ENCODE measurements at regions not wholly inside any gene's neighbourhood (a gene's known extent, or its start where the extent isn't known, plus 50 kb on each side); places are given as distances from the start of the nearest gene placed in this dataset.
"Not testable (repeated sequence)": the region's sequence is repeated elsewhere in the genome, so short reads cannot be mapped to it uniquely, and the experiment has no call there.

DNA sequence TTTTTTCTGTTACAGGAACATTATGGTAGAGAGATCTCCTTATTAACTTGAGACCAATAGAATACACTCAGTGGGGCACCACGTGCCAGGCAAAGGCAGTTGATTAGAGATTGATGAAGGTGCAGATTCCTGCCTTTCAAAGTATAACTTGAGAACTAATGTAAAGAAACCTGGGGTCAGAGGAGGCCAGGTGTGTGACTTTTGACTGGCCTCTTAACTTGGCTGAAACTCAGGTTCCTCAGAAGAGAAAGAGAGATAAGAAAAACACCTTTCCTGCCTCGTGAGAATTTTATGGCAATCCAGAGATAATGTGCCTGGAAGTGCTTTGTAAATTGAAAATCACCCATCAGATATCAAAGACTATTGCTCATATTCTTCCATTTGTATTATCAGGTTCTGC is 110.7 kb upstream of the GZMB start:
- no peak for DNase-seq (ENCODE audit: low read depth)

GRCh38 chr14:24741871-24742270 is 107.9 kb upstream of the GZMB start:
- peak; percentile 23 for DNase-seq (ENCODE audit: low read depth)

GRCh38 chr14:24735984-24736630 is 102.1 kb upstream of the GZMB start:
- DNase-seq (ENCODE audit: low read depth): no peak

GRCh38 chr14:24734917-24735500 is 101.0 kb upstream of the GZMB start:
- peak; percentile 31 for DNase-seq (ENCODE audit: low read depth)

- no peak for DNase-seq (ENCODE audit: low read depth)
Measured at GRCh38 chr14:24726480-24726879, 92.5 kb upstream of the GZMB start.

DNA sequence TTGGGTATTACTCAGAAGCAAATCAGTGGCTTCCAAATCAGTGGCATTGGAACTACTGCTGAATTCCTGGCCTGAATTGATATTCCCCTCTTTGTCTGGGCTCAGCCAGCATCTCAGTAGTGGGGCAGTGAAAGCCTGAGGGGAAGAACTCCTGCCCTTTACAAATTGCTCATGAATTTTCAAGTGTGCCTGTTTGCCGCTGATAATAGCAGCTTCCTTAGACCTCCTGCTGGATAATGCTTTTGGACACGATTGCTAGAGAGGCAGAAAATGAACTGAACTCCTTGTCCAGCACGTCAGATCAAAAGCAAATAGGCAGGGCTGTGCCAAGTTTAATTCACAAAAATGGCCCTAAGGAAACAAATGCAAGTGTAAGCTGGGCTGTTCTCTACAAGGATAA is 91.3 kb upstream of the GZMB start:
- no peak for DNase-seq (ENCODE audit: low read depth)

GRCh38 chr14:24721775-24722174 is 87.8 kb upstream of the GZMB start:
- no peak for DNase-seq (ENCODE audit: low read depth)

DNA sequence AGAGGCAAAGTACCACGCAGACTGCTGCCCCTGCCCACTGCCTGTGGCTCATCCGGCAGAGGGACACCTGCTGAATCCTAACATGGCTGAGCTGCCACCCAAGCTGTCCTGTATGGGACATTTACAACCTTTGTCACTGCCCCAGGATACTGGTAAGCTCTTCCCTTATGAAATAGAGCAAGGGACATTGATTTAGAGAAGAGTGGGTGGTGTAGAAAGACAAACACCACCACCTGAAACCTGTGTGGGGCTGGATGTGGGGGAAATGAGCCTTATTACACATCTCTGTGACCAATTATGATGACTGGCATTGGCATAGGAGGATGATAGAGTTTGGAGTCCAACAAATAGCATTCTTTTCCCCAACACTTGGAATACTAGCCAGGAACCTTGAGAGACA is 81.2 kb upstream of the GZMB start:
- no peak for DNase-seq (ENCODE audit: low read depth)

- no peak for DNase-seq (ENCODE audit: low read depth)
Measured at GRCh38 chr14:24713404-24713803, 79.4 kb upstream of the GZMB start.

DNA sequence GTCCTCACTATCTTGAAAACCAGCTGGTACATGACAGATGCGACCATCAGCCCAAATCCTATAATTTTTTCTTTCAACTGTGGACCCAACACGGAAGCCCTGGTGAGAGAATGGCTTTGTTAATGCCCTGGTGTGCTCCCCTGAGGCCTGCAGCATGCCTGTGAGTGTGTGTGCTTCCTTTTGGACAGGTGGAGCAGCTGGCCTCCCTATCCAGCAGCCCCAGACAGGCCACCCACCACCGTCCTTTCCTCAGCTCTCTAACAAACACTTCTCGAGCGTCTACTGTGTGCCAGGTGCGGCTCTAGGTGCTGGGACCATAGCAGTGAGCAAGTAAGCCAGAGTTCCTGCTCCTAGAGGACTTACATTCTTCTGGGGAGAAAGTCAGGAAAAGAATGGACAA is 78.9 kb upstream of the GZMB start:
- no peak for DNase-seq (ENCODE audit: low read depth)

GRCh38 chr14:24712374-24712773 is 78.4 kb upstream of the GZMB start:
- no peak for DNase-seq (ENCODE audit: low read depth)

- DNase-seq (ENCODE audit: low read depth): peak; percentile 54
Measured at GRCh38 chr14:24710403-24711112, 76.6 kb upstream of the GZMB start.

GRCh38 chr14:24708684-24709083 is 74.7 kb upstream of the GZMB start:
- no peak for DNase-seq (ENCODE audit: low read depth)

- DNase-seq (ENCODE audit: low read depth): no peak
Measured at GRCh38 chr14:24706351-24706750, 72.4 kb upstream of the GZMB start.

DNA sequence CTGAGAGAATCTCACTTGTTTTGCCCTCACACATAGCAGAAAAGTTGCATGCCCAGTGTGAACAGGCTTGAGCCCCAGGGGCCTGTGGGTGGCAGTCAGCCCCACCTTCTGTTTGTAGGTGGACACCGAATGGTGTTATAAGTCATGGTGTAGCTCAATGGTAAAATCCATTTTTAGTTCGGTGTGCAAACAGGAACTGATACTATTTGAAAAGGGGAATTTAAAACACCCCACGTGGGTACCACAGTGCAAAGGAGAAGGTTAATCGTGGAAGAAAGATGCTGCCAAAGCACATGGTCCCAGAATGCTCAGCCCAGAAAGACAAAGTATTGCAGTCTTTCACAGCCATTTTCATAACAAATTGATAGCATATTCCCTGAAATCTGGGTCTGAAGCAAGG is 71.8 kb upstream of the GZMB start:
- no peak for DNase-seq (ENCODE audit: low read depth)

DNA sequence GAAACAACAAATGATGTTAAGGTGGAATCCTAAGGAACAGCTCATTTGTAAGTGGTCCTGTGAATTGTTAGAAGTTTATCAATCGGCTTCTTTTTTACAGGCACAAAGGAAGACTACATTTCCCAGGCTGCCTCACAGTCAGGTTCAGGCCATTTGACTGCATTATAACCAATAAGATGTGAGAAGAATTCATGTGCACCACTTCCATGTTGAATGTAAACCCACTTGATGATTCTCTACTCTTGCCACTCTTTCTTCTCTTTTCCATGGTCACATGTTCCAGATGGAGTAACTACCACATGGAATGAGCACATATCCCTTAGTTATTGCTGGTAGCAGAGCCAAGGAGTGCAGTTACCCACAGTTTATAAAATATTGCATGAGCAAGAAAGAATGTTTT is 67.1 kb upstream of the GZMB start:
- no peak for DNase-seq (ENCODE audit: low read depth)

- no peak for DNase-seq (ENCODE audit: low read depth)
Measured at GRCh38 chr14:24700511-24700910, 66.5 kb upstream of the GZMB start.

DNA sequence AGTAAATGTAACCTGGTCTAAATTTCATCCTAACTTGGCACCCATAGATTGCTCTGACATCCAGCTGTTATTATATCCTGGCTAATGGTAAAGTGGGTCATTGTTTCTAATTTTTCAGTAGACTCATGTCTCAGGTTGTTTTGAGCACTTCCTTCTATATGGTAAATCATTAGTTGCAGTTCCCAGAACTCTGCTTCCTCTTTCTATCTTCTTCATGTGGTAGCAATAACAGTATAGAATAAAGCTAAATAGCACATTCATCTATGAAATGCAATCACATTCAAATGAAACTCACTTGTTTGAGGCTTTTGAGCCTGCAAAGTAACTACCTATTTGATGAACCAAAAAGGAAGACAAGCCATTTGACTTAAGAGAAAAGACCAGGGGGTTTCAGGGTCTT is 65.1 kb upstream of the GZMB start:
- no peak for DNase-seq (ENCODE audit: low read depth)

DNA sequence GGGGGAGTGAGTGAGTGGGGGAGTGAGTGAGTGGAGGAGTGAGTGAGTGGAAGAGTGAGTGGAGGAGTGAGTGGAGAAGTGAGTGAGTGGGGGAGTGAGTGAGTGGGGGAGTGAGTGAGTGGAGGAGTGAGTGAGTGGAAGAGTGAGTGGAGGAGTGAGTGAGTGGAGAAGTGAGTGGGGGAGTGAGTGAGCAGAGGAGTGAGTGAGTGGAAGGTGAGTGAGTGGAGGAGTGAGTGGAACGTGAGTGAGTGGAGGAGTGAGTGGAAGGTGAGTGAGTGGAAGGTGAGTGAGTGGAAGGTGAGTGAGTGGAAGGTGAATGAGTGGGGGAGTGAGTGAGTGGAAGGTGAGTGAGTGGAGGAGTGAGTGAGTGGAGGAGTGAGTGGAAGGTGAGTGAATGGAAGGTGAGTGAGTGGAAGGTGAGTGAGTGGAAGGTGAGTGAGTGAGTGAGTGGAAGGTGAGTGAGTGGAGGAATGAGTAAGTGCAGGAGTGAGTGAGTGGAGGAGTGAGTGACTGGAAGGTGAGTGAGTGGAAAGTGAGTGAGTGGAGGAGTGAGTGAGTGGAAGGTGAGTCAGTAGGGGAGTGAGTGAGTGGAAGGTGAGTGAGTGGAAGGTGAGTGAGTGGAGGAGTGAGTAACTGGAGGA is 62.4 kb upstream of the GZMB start:
- DNase-seq (ENCODE audit: low read depth): not testable (repeated sequence)

DNA sequence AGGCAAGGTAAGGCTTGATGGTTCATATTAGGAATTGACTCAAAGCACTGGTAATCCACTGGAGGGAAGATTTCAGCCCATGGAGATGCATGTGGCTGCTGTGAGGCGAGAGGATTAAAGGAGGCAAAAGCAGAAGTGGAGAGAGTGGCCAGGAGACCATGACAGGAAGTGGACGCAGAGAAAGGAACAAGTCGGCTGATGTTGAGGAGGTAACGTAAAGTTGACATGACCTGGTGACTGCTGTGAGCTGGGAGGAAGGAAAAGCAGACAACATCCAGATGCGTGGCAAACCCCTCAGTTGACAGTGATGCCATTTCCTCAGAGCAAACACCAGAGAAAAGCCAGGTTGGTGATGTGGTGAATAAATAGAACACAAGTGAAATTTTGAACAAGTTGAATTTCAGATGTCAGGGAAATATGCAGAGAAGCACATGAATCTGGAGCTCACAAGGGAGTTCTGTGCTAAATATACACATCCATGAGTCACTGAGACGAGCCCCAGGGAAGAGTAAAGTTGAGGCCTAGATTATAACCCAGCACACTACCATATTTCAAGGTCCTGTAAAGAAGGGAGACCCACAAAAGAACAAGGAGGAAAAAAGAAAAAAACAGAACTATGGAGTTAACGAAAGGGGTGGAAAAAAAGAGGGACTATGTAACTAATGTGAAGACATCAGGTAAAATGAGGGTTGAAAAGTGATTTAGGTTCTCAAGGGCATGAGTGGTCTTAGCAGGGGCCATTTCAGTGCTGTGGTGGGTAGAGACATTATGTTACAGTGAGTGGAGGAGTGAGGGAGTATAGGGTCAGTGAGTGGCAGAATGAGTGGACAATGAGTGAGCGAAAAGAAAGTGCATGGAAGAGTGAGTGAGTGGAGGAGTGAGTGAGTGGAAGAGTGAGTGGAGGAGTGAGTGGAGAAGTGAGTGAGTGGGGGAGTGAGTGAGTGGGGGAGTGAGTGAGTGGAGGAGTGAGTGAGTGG is 61.6 kb upstream of the GZMB start:
- no peak for DNase-seq (ENCODE audit: low read depth)

DNA sequence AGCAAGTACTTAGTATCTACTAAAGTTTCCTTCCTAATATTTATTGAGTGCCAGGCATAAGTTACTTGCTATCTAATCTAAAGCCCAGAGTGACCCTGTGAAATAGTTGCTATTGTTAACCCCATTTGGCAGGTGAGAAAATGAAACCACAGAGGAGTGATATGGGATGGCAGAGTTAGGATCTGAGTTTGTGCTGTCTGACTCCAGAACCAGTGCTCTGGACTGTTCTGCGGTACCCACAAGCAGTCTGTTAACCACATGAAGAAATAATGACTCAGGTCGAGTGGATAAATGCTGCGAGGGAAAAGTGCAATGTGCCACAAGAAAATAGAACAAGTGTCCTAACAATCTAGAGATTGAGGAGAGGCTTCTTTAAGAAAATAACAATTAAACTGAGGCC is 60.7 kb upstream of the GZMB start:
- DNase-seq (ENCODE audit: low read depth): no peak

DNA sequence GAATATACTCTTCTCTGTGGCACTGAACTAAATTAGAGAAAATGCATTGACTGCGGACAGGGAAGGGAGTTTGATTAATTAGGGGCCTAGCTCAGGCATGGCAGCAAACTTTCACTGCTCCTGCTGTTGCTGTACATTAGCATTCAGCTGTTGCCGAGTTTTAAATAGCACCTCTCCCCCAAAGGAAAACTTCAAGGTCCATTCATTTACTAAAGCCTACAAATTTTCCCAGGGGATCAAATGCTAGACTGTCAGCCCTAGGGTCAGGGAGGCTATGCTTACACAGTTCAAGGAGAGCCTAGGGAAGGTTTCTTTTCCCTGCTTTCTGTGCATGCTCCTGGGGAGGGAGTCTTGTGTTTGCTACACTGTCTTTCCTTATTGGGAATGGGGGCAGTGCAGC is 60.0 kb upstream of the GZMB start:
- no peak for DNase-seq (ENCODE audit: low read depth)

Measured in Daoy (cell line).